ENCODE measurements at regions not wholly inside any gene's neighbourhood (a gene's known extent, or its start where the extent isn't known, plus 50 kb on each side); places are given as distances from the start of the nearest gene placed in this dataset.
"Not testable (repeated sequence)": the region's sequence is repeated elsewhere in the genome, so short reads cannot be mapped to it uniquely, and the experiment has no call there.

DNA sequence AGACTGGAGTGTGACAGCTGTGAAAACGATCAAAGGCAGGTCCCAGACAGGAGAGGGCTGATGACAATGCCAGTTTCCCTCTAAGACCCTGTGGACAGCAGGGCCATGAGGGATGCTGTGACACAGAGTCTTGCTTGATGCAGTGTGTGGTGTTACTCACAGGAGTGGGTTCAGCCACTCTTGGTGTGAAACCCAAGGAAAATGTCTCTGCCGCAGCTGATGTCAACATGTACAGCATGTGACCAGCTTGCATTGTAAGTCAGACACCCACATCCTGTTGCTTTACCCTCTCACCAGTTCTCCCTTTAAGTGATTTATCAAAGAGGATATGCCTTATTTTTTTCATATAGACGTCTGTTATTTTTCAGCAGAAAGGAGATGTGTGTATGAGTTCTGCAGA, 268.6 kb downstream of the BTG1 start:
- Histone ChIP-seq H3K27ac (peak overlapping the region; percentile 21), H3K36me3 (no peaks in the 10 kb centered on the region), H3K4me3 (no peak overlapping the region), H3K4me1 (no peaks in the 10 kb centered on the region), H3K27me3 (no peaks in the 10 kb centered on the region), H3K9me3 (no peaks in the 10 kb centered on the region)
- intact Hi-C loops (cut with DNase I) = no loop called here
- TF ChIP-seq POLR2AphosphoS5 (IDR thresholded peaks at IDR 0.05; ENCODE audit: insufficient read depth in 1 of 2, low read depth in 1 of 2) (no peak), POLR2A (IDR thresholded peaks at IDR 0.05) (peak in 1 of 2 donors; percentile 20)
- no peak for DNase-seq (ENCODE audit: extremely low spot score in 2 of 2)

DNA sequence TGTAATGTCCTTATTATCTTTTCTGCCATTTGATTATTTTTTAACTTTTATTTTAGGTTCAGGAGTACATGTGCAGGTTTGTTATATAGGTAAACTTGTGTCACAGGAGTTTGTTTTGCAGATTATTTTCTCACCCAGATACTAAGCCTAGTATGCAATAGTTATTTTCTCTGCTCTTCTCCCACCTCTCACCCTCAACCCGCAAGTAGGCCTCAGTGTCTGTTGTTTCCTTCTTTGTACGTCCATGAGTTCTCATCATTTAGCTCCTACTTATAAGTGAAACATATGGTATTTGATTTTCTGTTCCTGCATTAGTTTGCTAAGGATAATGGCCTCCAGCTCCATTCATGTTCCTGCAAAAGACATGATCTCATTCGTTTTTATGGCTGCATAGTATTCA, 270.0 kb downstream of the BTG1 start:
- intact Hi-C loops (cut with DNase I); H3K9me3 ChIP-seq; H3K4me1 ChIP-seq; H3K27ac ChIP-seq; H3K36me3 ChIP-seq; H3K27me3 ChIP-seq; H3K4me3 ChIP-seq; DNase-seq (ENCODE audit: extremely low spot score in 2 of 2): not testable (repeated sequence)

- TF ChIP-seq POLR2AphosphoS5 (IDR thresholded peaks at IDR 0.05; ENCODE audit: insufficient read depth in 1 of 2, low read depth in 1 of 2) (no peak), CTCF (IDR thresholded peaks at IDR 0.05) (no peak), POLR2A (IDR thresholded peaks at IDR 0.05) (no peak)
- Histone ChIP-seq H3K4me1 (no peaks in the 10 kb centered on the region), H3K9me3 (no peaks in the 10 kb centered on the region), H3K36me3 (no peaks in the 10 kb centered on the region), H3K27me3 (no peaks in the 10 kb centered on the region), H3K27ac (no peak overlapping the region), H3K4me3 (no peak overlapping the region)
- no peak for DNase-seq (ENCODE audit: extremely low spot score in 2 of 2)
- intact Hi-C loops (cut with DNase I) = no loop called here
These were observed 271.4 kb downstream of the BTG1 start for GRCh38 chr12:91874086-91874865.

- Histone ChIP-seq H3K4me3 (no peak overlapping the region), H3K9me3 (no peaks in the 10 kb centered on the region), H3K4me1 (no peaks in the 10 kb centered on the region), H3K27ac (no peak overlapping the region), H3K27me3 (no peaks in the 10 kb centered on the region), H3K36me3 (no peaks in the 10 kb centered on the region)
- no peak for DNase-seq (ENCODE audit: extremely low spot score in 2 of 2)
- TF ChIP-seq CTCF (IDR thresholded peaks at IDR 0.05) (no peak), POLR2AphosphoS5 (IDR thresholded peaks at IDR 0.05; ENCODE audit: insufficient read depth in 1 of 2, low read depth in 1 of 2) (no peak), POLR2A (IDR thresholded peaks at IDR 0.05) (no peak)
- intact Hi-C loops (cut with DNase I) = no loop called here
These were observed 273.9 kb downstream of the BTG1 start for GRCh38 chr12:91871751-91872150.

DNA sequence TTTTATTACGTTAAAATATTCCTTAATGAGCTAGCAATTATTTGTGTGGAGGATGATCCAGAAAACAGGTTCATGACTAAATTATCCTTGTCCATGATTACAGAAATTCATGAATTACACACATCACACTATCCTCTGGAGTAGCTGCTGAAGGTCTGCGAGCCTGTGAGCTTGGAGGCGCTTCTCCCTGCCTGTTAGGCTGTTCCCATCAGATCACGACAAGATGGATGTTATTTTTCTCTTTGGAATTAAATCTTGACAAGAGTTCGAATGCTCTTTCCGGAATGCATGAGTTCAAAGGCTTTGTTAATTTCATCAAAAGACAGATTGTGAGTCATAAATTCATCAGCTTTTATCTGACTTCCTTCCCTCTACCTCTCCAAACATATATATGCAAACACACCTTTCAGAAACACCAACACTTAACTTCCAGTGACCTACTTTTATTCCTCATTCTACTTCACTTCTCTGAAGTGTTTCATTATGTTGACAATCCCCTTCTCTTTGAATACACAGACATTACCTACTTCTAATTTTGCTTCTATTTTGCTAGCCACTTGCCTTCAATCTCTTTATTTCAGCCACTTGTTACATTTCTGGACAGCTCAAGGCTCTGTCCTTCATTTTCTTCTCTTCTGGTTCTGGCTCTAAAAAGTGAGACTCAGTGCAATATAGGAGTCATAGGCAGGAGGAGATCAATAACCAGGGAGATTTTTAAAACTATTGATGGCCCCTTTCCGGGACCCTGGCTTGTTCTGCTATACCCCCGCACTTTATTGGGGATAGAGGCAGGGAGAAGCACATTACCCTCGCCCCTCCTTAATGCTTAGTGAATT, 274.6 kb downstream of the BTG1 start:
- intact Hi-C loops (cut with DNase I) = no loop called here
- no peak overlapping the region for H3K27ac ChIP-seq
- no peaks in the 10 kb centered on the region for H3K9me3 ChIP-seq
- TF ChIP-seq POLR2A (IDR thresholded peaks at IDR 0.05) (no peak), CTCF (IDR thresholded peaks at IDR 0.05) (no peak), POLR2AphosphoS5 (IDR thresholded peaks at IDR 0.05; ENCODE audit: insufficient read depth in 1 of 2, low read depth in 1 of 2) (no peak)
- H3K36me3 ChIP-seq = no peaks in the 10 kb centered on the region
- no peaks in the 10 kb centered on the region for H3K4me1 ChIP-seq
- no peak for DNase-seq (ENCODE audit: extremely low spot score in 2 of 2)
- no peaks in the 10 kb centered on the region for H3K27me3 ChIP-seq
- no peak overlapping the region for H3K4me3 ChIP-seq

DNA sequence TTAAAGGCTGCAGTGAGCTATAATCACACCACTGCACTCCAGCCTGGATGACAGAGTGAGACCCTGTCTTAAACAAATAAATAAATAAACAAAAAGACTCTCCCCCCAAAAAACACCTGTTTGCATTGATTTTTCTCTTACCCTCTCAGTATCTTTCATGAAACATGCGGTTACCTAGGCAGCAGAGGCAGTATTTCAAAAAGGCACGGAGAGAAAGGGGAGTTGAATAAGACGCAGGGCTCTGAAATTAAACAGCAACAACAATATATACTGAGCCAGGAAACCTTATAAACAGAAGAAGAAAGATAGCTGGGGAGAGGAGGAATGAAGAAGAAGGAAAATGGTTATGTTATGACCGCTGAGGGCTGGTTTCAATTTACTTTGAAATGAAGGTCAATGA, 277.6 kb downstream of the BTG1 start:
- H3K27me3 ChIP-seq = no peaks in the 10 kb centered on the region
- no peak overlapping the region for H3K27ac ChIP-seq
- no peaks in the 10 kb centered on the region for H3K4me1 ChIP-seq

More for the DNA sequence above, 277.6 kb downstream of the BTG1 start:
- no peak for TF ChIP-seq POLR2AphosphoS5 (IDR thresholded peaks at IDR 0.05; ENCODE audit: insufficient read depth in 1 of 2, low read depth in 1 of 2)
- no peak for TF ChIP-seq CTCF (IDR thresholded peaks at IDR 0.05)
- no peak for TF ChIP-seq POLR2A (IDR thresholded peaks at IDR 0.05)
- Histone ChIP-seq H3K9me3 (no peaks in the 10 kb centered on the region), H3K36me3 (no peaks in the 10 kb centered on the region), H3K4me3 (no peak overlapping the region)
- intact Hi-C loops (cut with DNase I) = no loop called here
- DNase-seq (ENCODE audit: extremely low spot score in 2 of 2) = no peak
